Raji (cell line): ENCODE measurements at regions not wholly inside any gene's neighbourhood (a gene's known extent, or its start where the extent isn't known, plus 50 kb on each side); places are given as distances from the start of the nearest gene placed in this dataset.

Source experiments
- POLR2A ChIP-seq: IDR thresholded peaks from 2 replicates; pipeline ENCODE4 v1.6.1; 2011; ENCODE audit warnings: low read depth, low read length, control low read depth; ENCODE audit not compliant: insufficient read depth

DNA sequence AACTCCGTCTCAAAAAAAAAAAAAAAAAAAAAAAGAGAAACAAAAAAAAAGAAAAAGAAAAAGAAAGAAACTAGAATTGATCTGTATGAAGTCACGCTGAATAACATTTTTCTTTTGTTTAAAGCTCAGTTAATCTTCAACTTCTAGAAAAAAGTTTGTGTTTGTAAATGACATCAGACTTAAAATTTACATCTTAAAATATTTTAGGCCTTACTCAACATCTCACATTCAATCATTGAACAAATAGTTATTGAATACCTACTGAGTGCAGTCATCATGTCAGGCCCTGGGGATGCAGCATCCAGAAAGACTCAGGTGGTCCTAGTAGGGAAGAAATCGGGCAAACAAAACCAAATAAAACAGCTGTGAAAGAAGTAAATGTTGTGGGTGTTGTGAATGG lies 292.3 kb upstream of the FANCL start:
- no peak for TF ChIP-seq POLR2A

DNA sequence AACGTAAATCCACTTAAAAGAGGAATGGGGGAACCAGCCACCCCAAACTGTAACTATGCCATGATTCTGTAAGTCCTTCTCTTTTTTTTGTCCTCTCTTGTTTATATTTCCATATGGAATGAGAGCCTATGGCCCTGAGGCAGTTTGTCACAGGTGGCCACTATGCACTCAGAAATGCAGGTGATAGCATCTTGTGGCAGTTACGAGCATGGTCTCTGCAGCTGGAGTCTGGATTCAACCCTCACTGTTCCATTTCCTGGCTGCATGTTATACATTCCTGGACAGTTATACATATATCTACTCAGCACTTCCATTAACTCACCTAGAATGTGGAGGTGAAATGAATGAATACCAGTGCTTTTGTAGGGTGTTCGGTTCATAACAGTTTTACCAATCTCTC lies 291.5 kb upstream of the FANCL start:
- no peak for TF ChIP-seq POLR2A

DNA sequence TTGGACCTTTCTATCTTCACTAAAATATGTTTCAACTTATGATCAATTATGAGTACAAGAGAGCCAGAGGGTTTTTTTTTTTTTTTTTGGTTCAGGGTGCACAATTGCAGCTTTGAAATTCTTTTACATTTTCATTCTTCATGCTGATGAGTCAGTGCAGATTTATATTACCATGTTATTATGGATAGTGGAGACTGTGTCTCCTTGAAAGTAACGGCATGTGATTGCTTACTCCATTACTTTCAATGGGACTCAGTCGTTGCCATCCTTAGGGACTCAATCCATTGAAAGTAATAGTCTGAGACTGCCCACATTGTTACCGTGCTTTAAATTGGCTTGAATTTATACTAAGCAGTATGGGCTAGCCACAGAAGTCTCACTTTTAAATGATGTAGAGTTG lies 286.5 kb upstream of the FANCL start:
- no peak for TF ChIP-seq POLR2A

DNA sequence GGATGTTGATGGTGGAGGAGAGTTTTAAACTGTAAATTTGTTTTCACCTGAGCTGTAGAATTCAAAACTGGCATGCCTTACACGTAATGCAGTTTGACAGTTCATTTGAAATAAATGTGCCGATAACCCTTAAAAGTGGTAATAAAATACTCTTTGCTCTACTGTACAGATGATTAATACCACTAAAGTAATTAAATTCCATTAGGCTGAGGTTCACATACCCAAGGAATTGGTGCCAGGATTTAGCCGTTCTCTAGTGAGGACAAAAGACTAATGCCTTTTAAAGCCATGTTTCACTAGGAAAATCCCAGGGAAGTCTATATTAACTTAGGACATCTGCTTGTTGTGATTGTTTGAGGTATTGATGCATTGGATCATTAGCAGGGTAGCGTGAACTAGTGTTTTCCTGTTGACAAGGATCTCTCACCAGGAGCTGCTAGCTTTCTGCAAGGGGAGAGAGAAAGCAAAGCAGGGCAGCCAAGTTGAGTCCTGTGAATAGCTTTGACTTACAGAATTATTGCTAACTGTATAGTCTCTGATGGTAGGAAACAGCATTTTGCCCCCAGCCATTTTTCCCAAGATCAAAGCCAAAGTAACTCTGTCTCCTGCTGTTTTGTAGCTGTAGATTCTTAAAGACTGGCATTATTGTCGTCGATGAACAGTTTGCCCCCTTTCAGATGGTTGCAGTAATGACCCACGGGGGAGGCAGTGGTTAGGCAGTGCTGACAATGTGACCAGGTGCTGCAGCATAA lies 280.9 kb upstream of the FANCL start:
- TF ChIP-seq POLR2A = no peak

DNA sequence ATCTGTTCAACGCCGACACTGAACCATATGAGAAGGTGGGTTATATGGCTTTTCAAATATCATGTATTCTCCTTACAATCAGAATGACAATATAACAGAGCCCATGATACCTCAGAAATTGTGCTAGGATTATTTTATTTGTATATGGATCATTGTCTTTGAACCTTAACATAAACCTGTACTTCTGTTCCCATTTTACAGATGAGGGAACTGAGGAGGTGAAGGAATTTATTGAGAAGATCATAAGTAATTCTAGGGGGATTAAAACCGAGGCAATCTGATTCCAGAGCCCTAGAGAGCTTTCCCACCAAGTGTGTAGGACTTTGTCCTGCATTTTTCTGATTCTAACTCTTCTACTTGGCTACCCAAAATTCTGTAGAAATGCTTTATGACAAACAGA lies 279.8 kb upstream of the FANCL start:
- no peak for TF ChIP-seq POLR2A

DNA sequence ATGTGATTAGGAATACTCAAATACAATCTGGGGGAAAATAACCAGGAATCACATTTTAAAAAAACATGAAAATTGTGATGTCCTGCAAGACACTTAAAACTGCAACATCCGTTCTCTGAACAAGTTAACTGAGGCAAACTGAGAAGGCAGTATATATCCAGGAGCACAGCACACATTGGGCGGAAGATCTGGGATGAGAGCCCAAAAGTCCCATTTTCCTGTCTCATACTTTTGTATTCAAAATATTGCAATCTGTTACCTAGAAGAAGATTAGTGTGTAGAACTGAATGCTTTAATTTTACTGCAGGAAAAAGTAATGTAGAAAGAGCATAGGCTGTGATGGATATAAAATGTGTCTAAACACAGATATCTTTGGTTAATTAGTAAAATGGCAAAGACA lies 276.8 kb upstream of the FANCL start:
- TF ChIP-seq POLR2A = no peak

DNA sequence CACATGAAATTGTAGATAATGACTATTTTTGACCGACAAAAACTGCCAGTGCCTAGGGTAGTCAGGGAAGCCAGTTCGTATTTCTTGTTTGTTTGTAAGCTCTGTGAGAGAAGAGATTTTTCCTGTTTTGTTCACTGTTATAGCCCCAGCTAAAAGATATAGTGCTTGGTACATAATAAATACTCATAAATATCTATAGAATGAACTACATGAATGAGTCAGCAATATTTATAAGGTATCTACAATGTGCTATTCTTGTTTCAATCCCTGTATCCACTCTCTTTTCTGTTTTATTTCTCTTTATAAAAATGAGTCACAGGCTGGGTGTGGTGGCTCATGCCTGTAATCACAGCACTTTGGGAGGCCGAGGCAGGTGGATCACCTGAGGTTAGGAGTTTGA lies 275.6 kb upstream of the FANCL start:
- no peak for TF ChIP-seq POLR2A

DNA sequence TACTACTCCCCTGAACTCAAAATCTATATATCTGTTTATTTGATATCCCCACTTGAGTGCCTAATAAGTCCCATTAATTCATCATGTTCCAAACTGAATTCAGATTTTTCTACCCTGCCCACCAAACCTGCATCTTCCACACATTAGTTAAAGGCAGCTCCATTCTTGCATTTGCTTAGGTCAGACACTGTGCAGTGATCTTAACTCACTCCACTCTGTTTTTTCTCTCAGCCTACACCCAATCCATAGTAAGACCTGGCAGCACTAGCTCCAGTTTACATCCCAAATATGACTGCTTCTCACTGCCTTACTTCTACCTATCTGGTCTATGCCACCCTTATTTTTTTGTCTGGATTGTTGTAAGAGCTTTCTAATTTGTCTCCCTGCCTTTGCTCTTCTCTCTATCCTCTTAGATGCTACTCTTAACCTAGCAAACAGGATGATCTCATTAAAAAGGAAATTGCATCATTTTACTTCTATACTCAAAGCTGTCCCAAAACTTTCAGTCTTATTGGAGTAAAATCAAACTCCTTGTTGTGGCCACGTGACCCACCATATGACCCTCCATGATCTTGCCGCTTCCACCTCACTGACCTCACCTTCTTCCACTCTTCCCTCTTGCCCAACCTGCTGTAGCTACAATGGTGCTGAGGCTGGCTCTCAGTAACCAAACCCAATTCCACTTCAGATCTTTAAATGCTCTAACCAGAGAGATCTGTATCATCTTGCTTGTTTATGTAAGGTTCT lies 274.9 kb upstream of the FANCL start:
- no peak for TF ChIP-seq POLR2A

DNA sequence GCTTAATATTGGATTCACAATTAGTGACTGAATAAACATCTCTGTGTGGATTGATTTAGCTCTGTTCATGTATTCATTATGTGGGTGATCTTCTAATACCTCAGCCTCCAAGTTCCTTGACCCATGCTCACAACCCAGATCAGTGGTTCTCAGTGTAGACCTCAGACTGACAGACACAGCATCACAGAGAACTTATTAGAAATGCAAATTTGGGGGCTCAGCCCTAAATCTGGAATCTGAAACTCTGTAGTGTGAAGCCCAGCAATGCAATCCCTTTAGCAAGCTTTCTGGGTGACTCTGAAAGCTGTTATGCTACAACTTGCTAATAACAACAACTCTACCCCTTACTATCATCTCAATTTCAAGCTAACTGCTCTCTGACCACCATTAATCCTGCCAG lies 273.1 kb upstream of the FANCL start:
- no peak for TF ChIP-seq POLR2A

DNA sequence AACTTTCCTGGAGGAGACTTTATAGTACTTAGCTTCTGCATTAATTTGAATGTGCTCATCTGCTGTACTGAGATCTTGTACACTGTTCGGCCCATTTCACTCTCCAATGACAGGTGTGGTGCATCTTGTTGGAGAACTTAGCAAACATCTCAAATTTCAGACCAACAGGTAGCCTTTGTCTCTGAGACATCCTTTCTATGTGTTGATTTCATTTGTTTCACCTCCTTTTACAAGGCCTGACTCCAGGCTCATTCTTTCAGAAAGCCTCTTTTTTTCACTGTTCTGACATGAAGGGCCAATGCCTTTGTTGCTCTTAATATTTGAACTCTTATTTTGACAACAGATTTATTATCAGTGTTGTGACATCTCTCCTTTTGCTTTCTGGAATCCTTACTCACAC lies 271.8 kb upstream of the FANCL start:
- TF ChIP-seq POLR2A = no peak

DNA sequence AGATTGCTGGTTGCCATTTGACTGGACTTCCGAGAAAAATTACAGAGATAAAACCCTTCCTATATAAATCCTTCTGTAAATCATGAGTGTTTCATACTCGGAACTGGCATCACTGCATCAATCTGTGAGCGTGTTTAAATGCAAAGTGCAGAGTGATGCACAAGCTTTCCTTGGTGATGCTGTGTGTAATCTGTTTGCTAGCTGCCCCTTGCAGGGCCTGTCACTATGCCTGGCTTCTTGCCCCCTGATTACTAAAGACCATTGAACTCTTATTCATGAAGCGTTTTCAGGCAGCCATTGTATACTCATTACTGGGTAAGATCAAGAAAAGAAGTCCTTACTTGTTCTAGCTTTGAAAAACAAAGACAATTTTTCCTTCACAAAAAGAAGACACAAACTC lies 266.9 kb upstream of the FANCL start:
- TF ChIP-seq POLR2A = no peak

DNA sequence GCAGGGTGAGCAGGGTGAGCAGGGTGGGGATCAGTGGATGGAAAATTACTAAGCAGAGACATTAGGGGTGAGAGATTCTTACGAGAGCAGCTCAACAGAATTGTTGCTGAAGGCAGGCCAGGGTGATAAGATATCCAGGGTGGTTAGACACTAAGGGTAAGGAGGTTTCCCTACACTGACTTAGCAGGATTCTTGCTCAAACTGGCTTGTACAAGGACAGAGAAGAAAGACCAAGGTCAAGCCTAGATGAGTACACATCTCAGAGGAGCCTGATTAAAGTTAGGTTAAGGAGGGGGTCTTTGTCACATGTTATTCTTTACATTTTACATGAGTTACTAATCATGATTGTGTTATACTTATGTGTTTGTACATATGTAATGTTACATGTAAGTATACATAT lies 262.8 kb upstream of the FANCL start:
- no peak for TF ChIP-seq POLR2A

DNA sequence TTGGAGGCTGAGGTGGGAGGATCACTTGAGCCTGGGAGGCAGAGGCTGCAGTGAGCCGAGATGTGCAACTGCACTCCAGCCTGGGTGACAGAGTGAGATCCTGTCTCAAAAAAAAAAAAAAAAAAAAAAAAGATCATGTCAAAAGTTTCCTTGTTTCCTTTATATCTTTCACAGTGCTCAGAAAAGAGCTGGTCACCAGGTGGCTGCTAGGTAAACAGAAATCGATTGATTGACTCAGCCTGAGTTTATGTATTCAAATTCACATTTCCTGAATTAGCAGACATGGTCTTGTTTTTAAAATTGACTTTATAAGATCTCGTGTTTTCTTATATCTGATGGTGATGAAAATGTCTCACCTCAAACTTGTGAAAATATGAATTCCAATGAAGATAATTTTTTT lies 261.8 kb upstream of the FANCL start:
- TF ChIP-seq POLR2A = no peak

DNA sequence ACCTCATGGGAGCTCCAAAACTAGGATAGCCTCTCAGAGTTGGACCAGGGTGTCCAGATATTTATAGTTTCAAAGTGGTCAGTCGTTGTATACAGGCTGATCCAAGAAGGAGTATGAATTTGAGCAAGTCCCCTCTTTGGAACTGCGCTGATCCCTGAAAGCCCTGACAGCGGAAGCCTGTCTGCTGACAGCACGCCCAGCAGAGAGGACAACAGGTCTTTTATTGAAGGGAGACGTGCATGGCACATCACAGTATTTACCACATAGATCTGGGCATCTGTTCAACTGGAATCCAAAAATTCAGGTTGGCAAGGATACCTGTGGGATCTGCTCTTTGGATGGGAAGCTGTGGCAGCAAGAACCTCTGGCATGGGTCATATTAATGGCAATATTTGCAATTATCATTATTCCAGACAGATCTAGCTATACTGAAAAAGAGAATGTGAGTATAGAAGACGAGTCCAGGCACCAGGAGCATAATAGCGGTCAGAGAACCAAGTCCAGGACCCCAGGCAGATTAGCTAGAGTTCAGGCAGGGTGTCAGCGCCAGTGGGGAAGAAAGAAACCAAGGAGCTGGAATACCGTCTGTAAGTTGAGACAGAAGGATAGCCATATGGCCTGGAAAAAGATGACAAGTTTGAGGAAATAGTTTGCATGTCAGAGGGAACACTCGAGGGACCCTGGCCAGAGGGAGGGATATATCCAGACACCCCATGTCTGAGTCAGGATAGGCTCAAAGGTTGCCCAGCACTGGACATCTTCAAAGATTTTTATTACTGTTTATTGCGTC lies 260.4 kb upstream of the FANCL start:
- TF ChIP-seq POLR2A = no peak

DNA sequence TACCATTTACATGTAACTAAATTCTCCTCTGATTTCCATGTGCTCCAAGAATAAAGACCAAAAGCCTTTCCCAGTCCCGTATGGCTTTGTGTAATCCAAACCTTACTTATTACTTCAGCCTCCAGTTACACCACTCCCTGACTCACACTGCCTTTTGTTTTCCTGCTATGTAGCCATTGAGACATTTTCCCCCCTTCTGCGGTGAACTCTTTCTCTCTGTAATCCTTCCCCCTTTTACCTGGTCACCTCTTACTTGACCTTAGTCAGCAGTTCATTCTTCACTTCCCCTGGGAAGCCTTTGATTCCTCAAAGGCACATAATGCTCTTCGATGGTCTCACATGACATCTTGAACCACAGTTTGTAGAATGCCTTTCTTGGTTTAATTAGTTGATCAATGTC lies 256.0 kb upstream of the FANCL start:
- no peak for TF ChIP-seq POLR2A

DNA sequence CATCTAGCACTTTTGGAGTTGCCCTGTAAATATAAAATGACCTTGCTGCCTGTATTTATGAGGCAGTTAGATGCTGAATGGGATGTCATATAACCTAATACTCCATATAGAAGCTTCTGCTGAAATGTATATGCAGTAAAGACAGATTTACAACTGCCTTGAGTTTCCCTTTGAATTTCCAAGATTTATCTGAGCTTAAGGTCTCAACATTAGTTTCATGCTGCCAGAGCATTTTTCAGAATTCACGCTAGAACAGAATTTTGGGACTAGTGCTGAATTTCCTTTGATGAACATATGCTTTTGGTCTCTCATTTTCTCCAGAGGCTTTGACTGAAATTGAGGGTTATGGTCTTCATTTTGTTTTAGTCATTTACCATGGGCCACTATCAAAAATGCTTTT lies 254.7 kb upstream of the FANCL start:
- TF ChIP-seq POLR2A = no peak
